Stimulated activated naive CD8-positive, alpha-beta T cell treated with anti-CD3 and anti-CD28 coated beads, Interleukin-15, amount 100 ng/mL, for 72 hours (primary cell): ENCODE measurements at regions not wholly inside any gene's neighbourhood (a gene's known extent, or its start where the extent isn't known, plus 50 kb on each side); places are given as distances from the start of the nearest gene placed in this dataset.

Experiments used
- ATAC-seq: fragments of 150-1000 bp; cut with Tn5 transposase; 2 replicates; pipeline ENCODE4 v1.10.0; 2021; ENCODE audit warnings: mild to moderate bottlenecking, moderate library complexity
- DNase-seq, 2 donors: peaks; one replicate each; pipeline ENCODE4 v3.0.0; 2021 to 2022
- H3K27ac Mint-ChIP-seq, 2 donors: one replicate each; pipeline ENCODE4 v1.8.0; 2022; ENCODE audit warnings: mild to moderate bottlenecking in 2 of 2, mixed read lengths in 2 of 2, moderate library complexity in 2 of 2
- H3K27me3 Mint-ChIP-seq: one replicate; pipeline ENCODE4 v1.8.0; 2022; ENCODE audit warnings: mixed read lengths
- H3K4me1 Mint-ChIP-seq: one replicate; pipeline ENCODE4 v1.8.0; 2022; ENCODE audit warnings: mild to moderate bottlenecking, mixed read lengths
- H3K4me3 Mint-ChIP-seq, 2 donors: one replicate each; pipeline ENCODE4 v1.8.0; 2022; ENCODE audit warnings: mild to moderate bottlenecking in 2 of 2, mixed read lengths in 2 of 2, moderate library complexity in 1 of 2
- H3K9me3 Mint-ChIP-seq, 2 donors: one replicate each; pipeline ENCODE4 v1.8.0; 2022; ENCODE audit warnings: mixed read lengths in 2 of 2

DNA sequence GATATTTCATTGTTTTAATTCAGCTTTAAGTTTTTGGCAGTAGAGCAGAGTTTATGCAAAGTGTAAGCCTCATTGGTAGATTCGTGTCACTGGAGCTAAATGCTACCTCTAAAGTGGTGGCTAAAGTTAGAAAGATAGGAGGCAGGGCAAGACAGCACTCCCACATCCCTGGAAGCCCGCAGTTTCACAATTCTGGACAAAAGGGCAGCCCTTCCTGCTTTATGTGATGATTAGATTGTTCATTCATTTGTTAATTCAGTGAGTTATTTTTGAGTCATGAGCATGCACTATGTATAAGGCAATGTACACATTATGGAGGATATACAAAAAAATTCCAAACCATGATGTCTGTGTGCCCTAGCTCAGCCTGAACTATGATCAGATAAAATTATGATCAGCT lies 52.1 kb upstream of the EIF3M start:
- H3K9me3 Mint-ChIP-seq, result no peaks in the 10 kb centered on the region

DNA sequence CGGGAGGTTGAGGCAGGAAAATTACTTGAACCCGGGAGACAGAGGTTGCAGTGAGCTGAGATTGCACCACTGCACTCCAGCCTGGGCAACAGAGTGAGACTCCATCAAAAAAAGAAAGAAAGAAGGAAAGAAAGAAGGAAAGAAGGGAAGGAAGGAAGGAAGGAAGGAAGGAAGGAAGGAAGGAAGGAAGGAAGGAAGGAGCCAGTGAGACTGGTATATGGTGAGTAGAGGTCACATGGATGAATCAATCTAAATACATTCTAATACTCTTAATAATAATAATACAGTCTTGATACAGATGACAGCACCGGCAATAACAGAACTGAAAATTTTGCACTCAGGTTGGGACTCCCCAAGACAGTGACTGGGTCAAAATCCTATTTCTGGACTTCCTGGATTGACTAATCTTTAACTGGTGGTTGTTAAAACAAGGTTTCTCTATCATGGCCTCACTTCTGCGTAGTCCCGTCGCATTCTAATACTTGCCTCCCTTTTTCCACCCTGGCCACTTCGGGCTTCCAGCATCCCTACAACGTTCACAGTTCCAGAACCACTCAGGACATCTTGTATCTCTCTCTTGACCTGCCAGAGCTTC lies 53.5 kb upstream of the EIF3M start:
- no peak for ATAC-seq
- no peak for DNase-seq

More for the DNA sequence above, 52.1 kb upstream of the EIF3M start:
- Mint-ChIP-seq H3K4me3 (no peak overlapping the region), H3K4me1 (no peaks in the 10 kb centered on the region), H3K27ac (no peak overlapping the region), H3K27me3 (no peaks in the 10 kb centered on the region)
- ATAC-seq, result no peak
- no peak for DNase-seq

DNA sequence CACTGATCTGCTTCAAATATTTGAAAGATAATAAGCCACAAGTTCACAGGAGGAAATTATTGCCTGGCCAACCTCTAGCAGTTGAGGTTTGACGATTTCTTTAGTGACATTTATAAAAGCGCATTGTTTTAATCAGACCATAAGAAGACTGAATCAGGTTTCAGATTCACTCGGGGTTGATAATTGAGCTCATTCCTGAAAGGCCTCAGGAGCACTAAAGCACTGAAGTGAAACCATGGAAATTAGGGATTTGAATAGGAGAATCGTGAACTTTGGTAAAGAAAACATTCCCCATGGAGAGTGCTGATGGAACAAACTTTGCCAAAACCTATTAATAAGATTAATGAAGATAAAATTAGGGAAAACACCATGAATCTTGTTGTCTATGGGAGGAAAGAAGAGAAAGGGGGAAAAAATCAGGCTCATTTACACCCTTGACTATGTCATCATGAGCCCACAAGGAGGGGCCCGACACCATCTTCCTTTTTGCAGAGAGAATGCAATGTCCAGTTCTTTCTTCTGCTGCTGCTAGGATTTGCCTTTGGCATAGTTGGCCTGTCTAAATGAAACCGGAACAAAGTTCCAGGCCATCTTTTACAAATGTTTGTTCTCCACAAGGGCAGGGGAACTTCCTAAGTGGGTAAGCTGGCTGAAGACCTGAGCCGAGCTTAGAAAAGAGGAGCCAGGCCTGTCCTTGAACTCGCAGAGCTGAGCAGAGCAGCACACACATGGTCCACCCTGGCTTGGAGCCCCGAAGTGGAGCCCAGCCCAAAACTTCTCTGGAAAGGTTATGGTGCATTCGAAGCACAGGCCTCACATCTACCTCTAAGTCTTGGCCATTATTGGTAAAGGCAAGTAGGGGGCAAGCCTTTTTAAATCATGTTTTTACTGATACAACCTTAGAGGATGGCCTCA lies 56.1 kb upstream of the EIF3M start:
- no peaks in the 10 kb centered on the region for H3K9me3 Mint-ChIP-seq
- no peak for ATAC-seq
- H3K4me3 Mint-ChIP-seq, result no peak overlapping the region
- DNase-seq, result no peak
- H3K4me1 Mint-ChIP-seq, result no peaks in the 10 kb centered on the region
- peak overlapping the region in 1 of 2 donors; percentile 27 for H3K27ac Mint-ChIP-seq
- no peaks in the 10 kb centered on the region for H3K27me3 Mint-ChIP-seq

More for the DNA sequence above, 53.5 kb upstream of the EIF3M start:
- Mint-ChIP-seq H3K27ac (no peak overlapping the region), H3K9me3 (no peaks in the 10 kb centered on the region), H3K4me1 (no peaks in the 10 kb centered on the region), H3K27me3 (no peaks in the 10 kb centered on the region), H3K4me3 (no peak overlapping the region)

DNA sequence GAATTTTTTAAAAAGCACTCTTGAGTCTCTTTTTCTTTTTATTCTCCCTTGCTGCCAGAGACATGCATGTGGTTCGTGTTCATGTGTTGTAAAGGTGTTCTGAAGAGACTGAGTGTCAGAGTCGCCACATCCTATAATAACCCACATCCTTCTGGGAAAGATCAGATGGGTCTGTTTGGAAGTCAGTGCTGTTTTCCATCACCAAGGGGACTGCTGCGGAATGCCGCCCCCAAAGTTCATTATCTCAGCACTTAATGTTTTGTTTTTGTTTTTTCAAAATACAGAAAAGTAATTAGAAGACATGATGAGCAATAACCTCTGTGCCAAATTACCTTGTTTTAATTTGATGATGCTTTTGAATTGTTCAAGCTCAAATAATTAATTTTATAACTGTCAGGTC lies 56.9 kb upstream of the EIF3M start:
- Mint-ChIP-seq H3K9me3 (no peaks in the 10 kb centered on the region), H3K27me3 (no peaks in the 10 kb centered on the region), H3K27ac (no peak overlapping the region), H3K4me1 (no peaks in the 10 kb centered on the region), H3K4me3 (no peak overlapping the region)
- ATAC-seq (no peak), DNase-seq (no peak)

DNA sequence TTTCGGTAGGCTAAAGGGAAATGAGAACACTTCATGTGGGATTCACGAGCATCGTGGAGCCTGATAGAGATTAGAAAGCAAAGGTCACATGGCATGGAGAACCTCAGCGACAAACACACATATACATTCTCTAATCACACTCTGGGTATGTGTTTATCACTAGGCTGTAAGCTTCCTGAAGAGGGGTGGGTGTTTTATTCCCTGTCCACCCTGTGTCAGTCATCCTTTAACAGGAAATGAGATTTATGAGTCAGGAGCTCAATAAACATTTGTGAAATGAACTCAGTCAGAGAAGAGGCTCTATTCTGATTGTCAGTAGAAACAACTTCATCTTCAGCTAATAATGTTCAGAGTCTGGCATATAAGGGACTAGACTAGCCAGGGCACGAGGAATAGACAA lies 71.7 kb upstream of the EIF3M start:
- Mint-ChIP-seq H3K4me1 (no peaks in the 10 kb centered on the region), H3K9me3 (peaks cover 3 to 4% of the 10 kb centered on the region in 2 donors), H3K27ac (no peak overlapping the region), H3K27me3 (peaks cover 19% of the 10 kb centered on the region), H3K4me3 (no peak overlapping the region)
- DNase-seq (no peak), ATAC-seq (no peak)

DNA sequence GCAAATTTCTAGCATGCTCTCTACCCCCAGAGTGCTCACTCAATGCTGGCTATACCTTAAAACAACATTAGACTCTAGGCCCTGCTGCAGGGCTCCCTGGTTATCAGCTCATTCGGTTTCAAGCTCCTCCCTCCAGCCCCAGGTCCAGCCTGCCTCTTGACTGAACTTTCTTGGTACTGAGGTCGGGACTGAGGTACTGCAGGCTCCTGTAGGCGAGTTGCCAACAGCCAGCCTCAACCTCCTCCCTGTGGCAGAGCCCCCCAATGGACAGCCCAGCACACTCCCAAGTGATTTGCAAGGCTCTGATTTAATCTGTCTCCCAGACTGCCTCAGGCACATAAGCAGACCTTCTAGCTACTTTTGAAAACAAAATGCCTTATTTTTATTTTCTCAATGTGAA lies 73.6 kb upstream of the EIF3M start:
- Mint-ChIP-seq H3K27ac (no peak overlapping the region), H3K27me3 (peaks cover 19% of the 10 kb centered on the region), H3K4me3 (no peak overlapping the region)

DNA sequence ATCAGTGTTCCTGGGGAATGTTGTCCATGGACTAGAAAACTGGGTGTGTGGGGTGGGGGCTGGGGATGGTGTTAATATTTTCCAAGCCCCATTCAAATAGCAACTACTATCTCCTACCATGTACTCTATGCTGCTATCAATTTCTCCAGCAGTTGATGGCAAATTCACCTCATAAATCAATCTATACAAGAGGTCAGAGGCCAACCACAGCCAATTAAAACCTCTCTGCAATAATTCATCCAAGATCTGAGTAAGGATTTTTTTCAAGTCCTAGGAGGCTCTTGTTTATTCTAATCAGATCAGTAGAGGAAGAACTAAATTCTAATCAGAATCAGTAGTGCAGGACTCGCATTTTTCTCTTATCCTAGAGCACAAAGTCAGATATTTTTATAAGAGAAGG lies 73.4 kb upstream of the WT1 start:
- H3K27ac Mint-ChIP-seq, result no peak overlapping the region
- no peaks in the 10 kb centered on the region for H3K9me3 Mint-ChIP-seq
- no peaks in the 10 kb centered on the region for H3K4me1 Mint-ChIP-seq
- no peak for ATAC-seq
- no peak overlapping the region for H3K4me3 Mint-ChIP-seq
- peaks cover 19% of the 10 kb centered on the region for H3K27me3 Mint-ChIP-seq
- DNase-seq, result no peak

More for the DNA sequence above, 73.6 kb upstream of the EIF3M start:
- no peaks in the 10 kb centered on the region for H3K9me3 Mint-ChIP-seq
- DNase-seq (no peak), ATAC-seq (no peak)
- H3K4me1 Mint-ChIP-seq, result no peaks in the 10 kb centered on the region

DNA sequence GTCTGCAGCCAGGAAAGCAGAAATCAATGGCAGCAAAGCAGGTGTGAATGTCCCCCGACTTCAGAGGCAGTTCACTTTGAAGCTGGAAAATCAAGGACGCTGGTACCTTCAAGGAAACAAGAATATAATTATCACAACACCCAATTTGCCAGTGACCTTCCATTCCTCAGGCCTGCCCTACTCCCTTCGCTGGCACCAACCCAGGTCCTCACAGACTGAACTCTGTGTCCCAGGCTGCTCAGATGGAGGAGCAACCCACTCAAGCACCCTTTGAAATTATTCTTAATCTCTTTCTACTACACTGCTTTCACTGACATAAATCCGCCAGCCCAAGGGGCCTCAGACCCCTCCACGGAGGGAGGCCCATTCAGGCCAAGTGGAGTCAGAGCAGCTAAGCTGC lies 64.7 kb upstream of the WT1 start:
- no peak overlapping the region for H3K4me3 Mint-ChIP-seq
- no peak overlapping the region for H3K27ac Mint-ChIP-seq
- ATAC-seq (no peak), DNase-seq (no peak)
- H3K27me3 Mint-ChIP-seq, result peaks cover 7% of the 10 kb centered on the region
- no peaks in the 10 kb centered on the region for H3K9me3 Mint-ChIP-seq
- H3K4me1 Mint-ChIP-seq, result no peaks in the 10 kb centered on the region

DNA sequence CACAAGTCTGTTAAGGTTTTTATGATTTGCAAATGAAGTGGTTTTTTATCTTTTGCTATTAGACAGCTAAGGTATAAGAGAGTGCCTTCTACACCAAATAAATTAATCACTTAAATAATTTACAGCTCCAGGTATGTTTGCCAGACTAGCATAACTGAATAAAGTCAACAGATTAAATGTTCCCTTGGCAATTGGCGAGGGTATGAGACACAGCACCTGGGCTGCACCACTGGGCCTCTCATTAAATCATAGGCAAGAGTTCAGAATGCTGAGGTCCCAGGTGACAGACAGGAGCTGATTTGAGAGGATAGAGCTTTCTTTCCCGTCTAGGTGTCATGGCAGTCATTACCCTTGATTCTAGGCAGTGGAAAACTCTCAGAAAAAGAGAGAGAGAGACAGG lies 62.6 kb upstream of the WT1 start:
- no peak for ATAC-seq

DNA sequence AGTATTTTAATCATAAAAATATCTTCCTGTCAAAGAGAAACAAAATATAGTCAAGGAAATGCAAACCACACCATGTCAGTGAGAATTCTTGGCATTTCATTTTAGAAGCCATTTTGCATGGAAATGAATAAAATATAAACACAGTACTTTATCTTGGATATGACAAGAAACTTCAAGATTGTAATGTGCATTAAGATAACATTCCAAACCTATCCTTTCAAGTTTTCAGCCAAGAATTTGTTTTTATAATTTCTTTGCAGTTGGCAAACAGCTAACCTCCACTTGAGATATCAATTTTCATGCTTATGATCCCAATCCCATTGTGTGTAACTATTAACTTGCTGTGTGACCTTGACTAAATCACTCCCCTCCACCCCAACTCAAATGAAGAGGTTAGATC lies 59.3 kb upstream of the WT1 start:
- ATAC-seq, result no peak
- H3K27ac Mint-ChIP-seq, result no peak overlapping the region

More for the DNA sequence above, 62.6 kb upstream of the WT1 start:
- Mint-ChIP-seq H3K27ac (no peak overlapping the region), H3K4me1 (no peaks in the 10 kb centered on the region), H3K9me3 (no peaks in the 10 kb centered on the region), H3K4me3 (no peak overlapping the region), H3K27me3 (peaks cover 7% of the 10 kb centered on the region)
- no peak for DNase-seq

DNA sequence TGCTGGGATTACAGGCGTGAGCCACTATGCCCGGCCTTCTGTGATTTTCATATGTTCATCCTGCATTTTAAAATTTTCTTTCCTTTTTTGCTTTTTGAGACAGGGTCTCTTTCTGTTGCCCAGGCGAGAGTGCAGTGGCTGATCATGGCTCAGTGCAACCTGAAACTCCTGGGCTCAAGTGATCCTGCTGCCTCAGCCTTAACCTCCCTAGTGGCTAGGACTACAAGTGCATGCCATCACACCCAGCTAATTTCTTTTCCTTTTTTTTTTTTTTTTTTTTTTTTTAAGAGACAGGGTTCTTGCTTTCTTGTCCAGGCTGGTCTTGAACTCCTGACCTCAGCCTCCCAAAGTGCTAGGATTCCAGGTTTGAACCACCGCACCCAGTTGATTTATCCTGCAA lies 54.1 kb upstream of the WT1 start:
- Mint-ChIP-seq H3K27ac (no peak overlapping the region), H3K9me3 (no peaks in the 10 kb centered on the region), H3K4me1 (no peaks in the 10 kb centered on the region), H3K4me3 (no peak overlapping the region), H3K27me3 (peaks cover 8% of the 10 kb centered on the region)
- no peak for ATAC-seq
- DNase-seq, result no peak

More for the DNA sequence above, 59.3 kb upstream of the WT1 start:
- no peaks in the 10 kb centered on the region for H3K9me3 Mint-ChIP-seq
- no peak overlapping the region for H3K4me3 Mint-ChIP-seq
- no peaks in the 10 kb centered on the region for H3K4me1 Mint-ChIP-seq
- no peak for DNase-seq
- peaks cover 15% of the 10 kb centered on the region for H3K27me3 Mint-ChIP-seq

DNA sequence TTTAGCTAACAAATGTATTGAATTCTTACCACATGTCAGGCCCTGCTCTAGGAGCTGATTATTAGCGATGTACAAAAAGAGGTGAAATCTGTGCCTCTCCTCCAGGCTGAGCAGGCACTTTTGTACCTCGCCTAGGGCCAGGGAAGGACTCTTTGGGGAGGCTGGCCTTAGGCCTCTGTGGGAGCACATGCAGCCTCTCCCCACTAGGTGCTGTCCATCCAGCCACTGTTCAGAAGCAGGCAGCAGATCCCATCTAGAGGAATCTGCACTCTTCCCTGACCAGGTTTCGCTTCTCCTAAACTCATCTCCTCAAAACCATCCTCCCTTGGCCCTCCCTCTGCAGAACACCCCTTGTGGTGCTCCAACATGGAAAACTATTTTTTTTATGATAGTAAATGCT lies 51.9 kb upstream of the WT1 start:
- ATAC-seq (no peak), DNase-seq (no peak)
- Mint-ChIP-seq H3K4me1 (no peaks in the 10 kb centered on the region), H3K4me3 (no peak overlapping the region), H3K27ac (no peak overlapping the region), H3K9me3 (no peaks in the 10 kb centered on the region), H3K27me3 (peaks cover 8% of the 10 kb centered on the region)

DNA sequence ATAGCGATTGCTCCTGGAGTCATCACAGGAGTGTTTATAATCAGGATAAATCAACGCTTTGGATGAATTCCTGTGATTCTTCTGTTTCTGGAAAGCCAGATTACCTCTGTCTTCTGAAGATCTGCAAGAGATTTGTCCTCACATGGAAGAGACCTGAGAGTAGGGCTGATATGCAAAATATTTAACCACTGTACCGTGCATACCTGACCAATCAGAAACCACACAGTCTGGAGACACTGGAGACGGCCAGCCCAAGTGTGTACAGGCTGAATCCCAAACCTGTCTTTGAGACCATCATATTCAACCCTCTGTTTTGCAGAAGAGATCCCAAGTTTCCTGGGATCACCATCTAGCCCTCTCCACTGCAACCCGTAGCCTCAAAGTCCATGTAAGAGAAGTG lies 50.4 kb upstream of the WT1 start:
- Mint-ChIP-seq H3K4me1 (no peaks in the 10 kb centered on the region), H3K4me3 (no peak overlapping the region), H3K27me3 (no peaks in the 10 kb centered on the region), H3K9me3 (no peaks in the 10 kb centered on the region), H3K27ac (no peak overlapping the region)
- no peak for ATAC-seq
- DNase-seq, result no peak
